Panc1 (cell line): ENCODE measurements at regions not wholly inside any gene's neighbourhood (a gene's known extent, or its start where the extent isn't known, plus 50 kb on each side); places are given as distances from the start of the nearest gene placed in this dataset.

ENCODE experiments used
- ATAC-seq: fragments of 200-7000 bp; cut with Tn5 transposase; 2 replicates; pipeline ENCODE4 v1.9.1; 2020; ENCODE audit warnings: mild to moderate bottlenecking, moderate library complexity
- BruUV-seq: library from RNA; stranded (reverse); fragments of 400-500 nt; replicated peaks from 2 replicates; lab custom pipeline; 2021; lab: Mats Ljungman, UMichigan
- CTCF ChIA-PET: fragments of 300-600 bp; sonication (Branson Sonifier 250); formaldehyde crosslinking; loops from one replicate; lab custom pipeline; 2022; ENCODE audit warnings: antibody characterized with exemption; lab: Charles Lee
- POLR2A ChIA-PET: fragments of 300-600 bp; sonication (Branson Sonifier 250); formaldehyde crosslinking; loops from one replicate; lab custom pipeline; 2022; ENCODE audit warnings: antibody characterized with exemption; lab: Charles Lee
- DNase-seq: peaks from one replicate; pipeline ENCODE4 v3.0.0-alpha.2; 2010; ENCODE audit warnings: low read depth, low spot score
- H3K27ac ChIP-seq: 2 replicates; pipeline ENCODE4 v1.5.1; 2011; ENCODE audit warnings: mild to moderate bottlenecking, low read length, inconsistent platforms
- H3K27me3 ChIP-seq: fragments of 200-500 bp; sonication (Bioruptor generic); 2 replicates; pipeline ENCODE4 v1.6.0; 2014; ENCODE audit warnings: low read length, inconsistent platforms; ENCODE audit not compliant: control insufficient read depth, insufficient read depth
- H3K36me3 ChIP-seq: fragments of 200-500 bp; sonication (Bioruptor generic); 2 replicates; pipeline ENCODE4 v1.5.1; 2014; ENCODE audit warnings: inconsistent platforms, mild to moderate bottlenecking, low read length, moderate library complexity; ENCODE audit not compliant: control insufficient read depth, insufficient read depth
- H3K4me1 ChIP-seq: 2 replicates; pipeline ENCODE4 v1.5.1; 2011; ENCODE audit warnings: inconsistent platforms, mild to moderate bottlenecking, low read length, moderate library complexity; ENCODE audit not compliant: control insufficient read depth, insufficient read depth
- H3K4me3 ChIP-seq, 2 experiments: 2 replicates each; pipeline ENCODE4 v1.5.1; 2011 to 2012; ENCODE audit warnings: low read depth in 2 of 2, low read length in 2 of 2, mild to moderate bottlenecking in 2 of 2, inconsistent platforms in 1 of 2, moderate library complexity in 1 of 2
- H3K9me3 ChIP-seq: fragments of 200-500 bp; sonication (Bioruptor generic); 2 replicates; pipeline ENCODE4 v1.5.1; 2014; ENCODE audit warnings: low read depth, mild to moderate bottlenecking, inconsistent platforms, low read length, moderate library complexity; ENCODE audit not compliant: control insufficient read depth, insufficient read depth
- POLR2AphosphoS5 ChIP-seq: IDR thresholded peaks from 2 replicates; pipeline ENCODE4 v1.6.1; 2012; ENCODE audit warnings: mild to moderate bottlenecking, low read depth, low read length, moderate library complexity
- SIN3A ChIP-seq: IDR thresholded peaks from 2 replicates; pipeline ENCODE4 v1.6.1; 2012; ENCODE audit warnings: low read depth, mild to moderate bottlenecking, low read length, moderate library complexity, borderline replicate concordance; ENCODE audit not compliant: insufficient read depth
- TCF7L2 ChIP-seq: IDR thresholded peaks from 2 replicates; pipeline ENCODE4 v1.6.1; 2011; ENCODE audit warnings: mild to moderate bottlenecking, low read depth, low read length, inconsistent platforms
- in situ Hi-C: cut with HindIII; loops from 2 replicates; pipeline ENCODE4 v1.10.0; 2016; ENCODE audit warnings: low sequenced_read_pairs, low pct_unique_long_range_greater_than_20kb
- intact Hi-C: fragments of 100-400 bp; cut with micrococcal nuclease; formaldehyde crosslinking; loops from one replicate; pipeline ENCODE4 v1.10.0; 2022; ENCODE audit not compliant: unreplicated experiment
- TF ChIP-seq, protein P1 (sequence below), 2 experiments: IDR thresholded peaks; 2 replicates each; pipeline ENCODE4 v1.6.1; 2011 to 2012; ENCODE audit warnings: low read depth in 2 of 2, control low read depth in 1 of 2, low read length in 1 of 2, mild to moderate bottlenecking in 1 of 2, moderate library complexity in 1 of 2; ENCODE audit not compliant: insufficient read depth in 1 of 2
- TF ChIP-seq, protein P2 (sequence below): fragments of 450-650 bp; IDR thresholded peaks from 2 replicates; pipeline ENCODE4 v1.5.1; 2017; ENCODE audit warnings: mild to moderate bottlenecking

DNA sequence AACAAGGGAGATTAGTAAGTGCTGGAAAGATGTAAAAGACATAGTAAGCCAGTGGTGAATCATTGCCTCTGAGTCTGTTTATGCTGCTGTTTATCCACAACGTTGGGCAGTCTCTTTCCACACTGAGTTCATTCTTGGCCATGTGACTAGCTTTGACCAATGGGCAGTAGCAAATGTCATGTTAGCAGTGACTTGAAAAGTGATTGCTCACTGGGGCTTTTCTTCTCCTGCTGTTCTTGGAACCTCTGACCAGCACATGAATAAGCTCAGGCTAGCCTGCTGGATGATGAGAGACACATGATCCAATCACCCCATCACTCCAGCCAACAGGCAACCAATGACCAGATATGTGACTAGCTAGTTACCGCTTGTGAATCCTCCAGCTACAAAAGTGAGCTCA is 360.4 kb downstream of the SLC4A3 start:
- no peaks in the 10 kb centered on the region for H3K27me3 ChIP-seq
- H3K36me3 ChIP-seq, result no peaks in the 10 kb centered on the region
- ATAC-seq (no peak), DNase-seq (no peak)
- in situ Hi-C loops, result no loop called here
- no peaks in the 10 kb centered on the region for H3K9me3 ChIP-seq
- intact Hi-C loops, result no loop called here
- no peaks in the 10 kb centered on the region for H3K4me1 ChIP-seq
- no peak overlapping the region for H3K27ac ChIP-seq
- BruUV-seq, result no TSS peak
- POLR2A ChIA-PET, result no interaction called here
- TF ChIP-seq POLR2AphosphoS5, result no peak
- TF ChIP-seq SIN3A, result no peak
- TF ChIP-seq, protein P1, sequence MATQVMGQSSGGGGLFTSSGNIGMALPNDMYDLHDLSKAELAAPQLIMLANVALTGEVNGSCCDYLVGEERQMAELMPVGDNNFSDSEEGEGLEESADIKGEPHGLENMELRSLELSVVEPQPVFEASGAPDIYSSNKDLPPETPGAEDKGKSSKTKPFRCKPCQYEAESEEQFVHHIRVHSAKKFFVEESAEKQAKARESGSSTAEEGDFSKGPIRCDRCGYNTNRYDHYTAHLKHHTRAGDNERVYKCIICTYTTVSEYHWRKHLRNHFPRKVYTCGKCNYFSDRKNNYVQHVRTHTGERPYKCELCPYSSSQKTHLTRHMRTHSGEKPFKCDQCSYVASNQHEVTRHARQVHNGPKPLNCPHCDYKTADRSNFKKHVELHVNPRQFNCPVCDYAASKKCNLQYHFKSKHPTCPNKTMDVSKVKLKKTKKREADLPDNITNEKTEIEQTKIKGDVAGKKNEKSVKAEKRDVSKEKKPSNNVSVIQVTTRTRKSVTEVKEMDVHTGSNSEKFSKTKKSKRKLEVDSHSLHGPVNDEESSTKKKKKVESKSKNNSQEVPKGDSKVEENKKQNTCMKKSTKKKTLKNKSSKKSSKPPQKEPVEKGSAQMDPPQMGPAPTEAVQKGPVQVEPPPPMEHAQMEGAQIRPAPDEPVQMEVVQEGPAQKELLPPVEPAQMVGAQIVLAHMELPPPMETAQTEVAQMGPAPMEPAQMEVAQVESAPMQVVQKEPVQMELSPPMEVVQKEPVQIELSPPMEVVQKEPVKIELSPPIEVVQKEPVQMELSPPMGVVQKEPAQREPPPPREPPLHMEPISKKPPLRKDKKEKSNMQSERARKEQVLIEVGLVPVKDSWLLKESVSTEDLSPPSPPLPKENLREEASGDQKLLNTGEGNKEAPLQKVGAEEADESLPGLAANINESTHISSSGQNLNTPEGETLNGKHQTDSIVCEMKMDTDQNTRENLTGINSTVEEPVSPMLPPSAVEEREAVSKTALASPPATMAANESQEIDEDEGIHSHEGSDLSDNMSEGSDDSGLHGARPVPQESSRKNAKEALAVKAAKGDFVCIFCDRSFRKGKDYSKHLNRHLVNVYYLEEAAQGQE (IDR thresholded peaks at IDR 0.05; ENCODE audit: insufficient read depth in 1 of 2, low read depth in 2 of 2, low read length in 1 of 2), result no peak
- TF ChIP-seq, protein P2, sequence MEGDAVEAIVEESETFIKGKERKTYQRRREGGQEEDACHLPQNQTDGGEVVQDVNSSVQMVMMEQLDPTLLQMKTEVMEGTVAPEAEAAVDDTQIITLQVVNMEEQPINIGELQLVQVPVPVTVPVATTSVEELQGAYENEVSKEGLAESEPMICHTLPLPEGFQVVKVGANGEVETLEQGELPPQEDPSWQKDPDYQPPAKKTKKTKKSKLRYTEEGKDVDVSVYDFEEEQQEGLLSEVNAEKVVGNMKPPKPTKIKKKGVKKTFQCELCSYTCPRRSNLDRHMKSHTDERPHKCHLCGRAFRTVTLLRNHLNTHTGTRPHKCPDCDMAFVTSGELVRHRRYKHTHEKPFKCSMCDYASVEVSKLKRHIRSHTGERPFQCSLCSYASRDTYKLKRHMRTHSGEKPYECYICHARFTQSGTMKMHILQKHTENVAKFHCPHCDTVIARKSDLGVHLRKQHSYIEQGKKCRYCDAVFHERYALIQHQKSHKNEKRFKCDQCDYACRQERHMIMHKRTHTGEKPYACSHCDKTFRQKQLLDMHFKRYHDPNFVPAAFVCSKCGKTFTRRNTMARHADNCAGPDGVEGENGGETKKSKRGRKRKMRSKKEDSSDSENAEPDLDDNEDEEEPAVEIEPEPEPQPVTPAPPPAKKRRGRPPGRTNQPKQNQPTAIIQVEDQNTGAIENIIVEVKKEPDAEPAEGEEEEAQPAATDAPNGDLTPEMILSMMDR, result no peak
- TF ChIP-seq TCF7L2, result no peak
- CTCF ChIA-PET, result no interaction called here
- no peak overlapping the region for H3K4me3 ChIP-seq

DNA sequence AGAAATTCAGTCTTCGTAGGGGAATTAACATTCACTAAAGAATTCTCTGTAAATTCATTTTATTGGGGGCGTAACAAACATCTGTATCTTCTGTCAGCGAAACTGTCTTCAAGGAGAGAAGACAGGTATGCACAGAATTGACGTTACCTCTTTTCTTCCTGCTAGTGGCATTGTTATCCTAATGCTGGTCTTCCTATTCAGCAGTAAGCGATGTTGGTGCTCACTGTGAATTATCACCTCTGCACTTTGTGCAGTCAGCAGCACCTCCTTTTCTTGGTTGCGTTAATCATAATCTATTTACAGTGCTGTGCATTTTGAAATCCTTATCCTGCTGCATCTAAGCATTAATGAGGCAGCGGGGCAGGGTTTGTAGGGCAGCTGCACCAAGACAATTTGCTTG is 362.3 kb downstream of the SLC4A3 start:
- ChIA-PET POLR2A (no interaction called here), CTCF (no interaction called here)
- intact Hi-C loops, result no loop called here
- Histone ChIP-seq H3K9me3 (no peaks in the 10 kb centered on the region), H3K36me3 (no peaks in the 10 kb centered on the region), H3K4me1 (no peaks in the 10 kb centered on the region), H3K27ac (no peak overlapping the region), H3K27me3 (no peaks in the 10 kb centered on the region), H3K4me3 (no peak overlapping the region)
- no peak for DNase-seq
- no peak for ATAC-seq
- no peak for TF ChIP-seq SIN3A
- no TSS peak for BruUV-seq
- in situ Hi-C loops, result no loop called here

DNA sequence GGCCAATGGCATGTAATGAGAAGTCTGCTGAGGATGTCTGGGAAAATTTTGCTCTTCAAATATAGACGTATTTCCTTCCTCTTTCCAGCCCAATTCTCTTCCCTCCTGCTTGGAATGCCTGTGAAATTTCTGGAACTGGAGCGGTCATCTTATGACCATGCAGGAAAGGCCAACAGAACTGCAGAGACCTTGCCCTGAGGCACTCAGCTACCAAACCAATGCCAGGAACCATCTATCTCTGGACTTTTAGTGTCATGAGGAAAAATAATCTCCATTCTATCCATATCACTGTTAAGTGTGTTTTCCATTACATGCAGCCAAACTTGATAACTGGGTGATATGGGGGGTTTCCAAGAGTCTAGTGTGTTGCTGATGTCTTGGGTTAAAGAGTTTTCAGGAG is 363.7 kb downstream of the SLC4A3 start:
- ChIA-PET POLR2A (no interaction called here), CTCF (no interaction called here)
- ATAC-seq (no peak), DNase-seq (no peak)
- in situ Hi-C loops (no loop called here), intact Hi-C loops (no loop called here)
- TF ChIP-seq, protein P2, result no peak
- no peak for TF ChIP-seq POLR2AphosphoS5
- TF ChIP-seq, protein P1 (IDR thresholded peaks at IDR 0.05; ENCODE audit: insufficient read depth in 1 of 2, low read depth in 2 of 2, low read length in 1 of 2), result no peak
- TF ChIP-seq TCF7L2, result no peak
- TF ChIP-seq SIN3A, result no peak
- no peak overlapping the region for H3K27ac ChIP-seq
- H3K9me3 ChIP-seq, result no peaks in the 10 kb centered on the region
- H3K27me3 ChIP-seq, result no peaks in the 10 kb centered on the region
- H3K36me3 ChIP-seq, result no peaks in the 10 kb centered on the region
- no peak overlapping the region for H3K4me3 ChIP-seq
- H3K4me1 ChIP-seq, result no peaks in the 10 kb centered on the region
- no TSS peak for BruUV-seq
